Cardiac fibroblast (primary cell): ENCODE measurements at regions not wholly inside any gene's neighbourhood (a gene's known extent, or its start where the extent isn't known, plus 50 kb on each side); places are given as distances from the start of the nearest gene placed in this dataset.

Experiments used
- DNase-seq, 2 donors: peaks; one replicate each; pipeline versions ENCODE4 v3.0.0 to v3.0.0-alpha.2; 2010; ENCODE audit warnings: low read depth in 2 of 2
- H3K4me3 ChIP-seq, 2 donors: replicated peaks in 1 of 2; 1 replicate in 1 of 2; 2 replicates in 1 of 2; pipeline ENCODE4 v1.5.1; 2011; ENCODE audit warnings: low read depth in 2 of 2, low read length in 2 of 2, mild to moderate bottlenecking in 2 of 2, moderate library complexity in 1 of 2
- TF ChIP-seq, protein P1 (sequence below): IDR thresholded peaks from one replicate; pipeline ENCODE4 v1.5.1; 2011; ENCODE audit warnings: low read depth, mild to moderate bottlenecking, low read length, inconsistent platforms

DNA sequence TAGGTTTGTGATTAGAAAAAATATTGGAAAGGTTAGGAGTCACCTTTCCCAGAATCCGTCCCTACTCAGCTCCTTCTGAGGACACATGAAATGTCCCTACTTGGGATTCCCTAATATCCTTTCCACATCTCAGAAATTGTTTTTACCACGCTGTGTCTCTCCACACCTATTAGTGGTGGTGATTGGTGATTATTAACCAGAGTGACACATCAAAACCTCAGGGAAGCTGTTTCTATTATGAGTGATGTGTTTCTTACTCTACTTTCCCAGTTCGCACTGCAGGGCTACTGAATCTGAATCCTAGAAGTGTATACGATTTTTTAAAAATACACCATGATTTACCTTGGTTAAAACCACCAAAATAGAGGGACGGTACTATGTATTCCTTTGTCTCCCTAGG is 460.8 kb downstream of the TBC1D4 start:
- TF ChIP-seq, protein P1, sequence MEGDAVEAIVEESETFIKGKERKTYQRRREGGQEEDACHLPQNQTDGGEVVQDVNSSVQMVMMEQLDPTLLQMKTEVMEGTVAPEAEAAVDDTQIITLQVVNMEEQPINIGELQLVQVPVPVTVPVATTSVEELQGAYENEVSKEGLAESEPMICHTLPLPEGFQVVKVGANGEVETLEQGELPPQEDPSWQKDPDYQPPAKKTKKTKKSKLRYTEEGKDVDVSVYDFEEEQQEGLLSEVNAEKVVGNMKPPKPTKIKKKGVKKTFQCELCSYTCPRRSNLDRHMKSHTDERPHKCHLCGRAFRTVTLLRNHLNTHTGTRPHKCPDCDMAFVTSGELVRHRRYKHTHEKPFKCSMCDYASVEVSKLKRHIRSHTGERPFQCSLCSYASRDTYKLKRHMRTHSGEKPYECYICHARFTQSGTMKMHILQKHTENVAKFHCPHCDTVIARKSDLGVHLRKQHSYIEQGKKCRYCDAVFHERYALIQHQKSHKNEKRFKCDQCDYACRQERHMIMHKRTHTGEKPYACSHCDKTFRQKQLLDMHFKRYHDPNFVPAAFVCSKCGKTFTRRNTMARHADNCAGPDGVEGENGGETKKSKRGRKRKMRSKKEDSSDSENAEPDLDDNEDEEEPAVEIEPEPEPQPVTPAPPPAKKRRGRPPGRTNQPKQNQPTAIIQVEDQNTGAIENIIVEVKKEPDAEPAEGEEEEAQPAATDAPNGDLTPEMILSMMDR = no peak
- DNase-seq = no peak
- no peak overlapping the region for H3K4me3 ChIP-seq

- peak in 1 of 2 donors; percentile 22 for DNase-seq
- no peak overlapping the region for H3K4me3 ChIP-seq
- TF ChIP-seq, protein P1 = no peak
Observed at GRCh38 chr13:75016225-75016624, 465.7 kb downstream of the TBC1D4 start.

DNA sequence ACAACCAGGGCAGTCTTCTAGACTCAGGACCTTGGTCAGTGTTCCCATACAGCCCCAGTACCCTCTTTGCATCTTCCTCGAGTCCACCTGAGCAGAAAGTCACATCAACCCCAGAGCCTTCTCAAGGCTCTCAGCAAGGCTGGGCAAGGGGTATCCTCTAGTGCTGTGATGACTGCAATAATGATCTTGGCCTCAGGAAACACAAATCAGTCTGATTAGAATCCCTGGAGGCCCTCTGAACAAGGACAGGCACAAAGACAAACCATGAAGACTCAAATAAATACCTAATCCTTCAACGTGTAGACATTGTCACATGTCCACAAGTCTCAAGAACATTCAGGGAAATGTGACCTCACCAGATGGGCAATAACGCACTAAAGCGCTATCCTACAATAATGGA is 468.2 kb downstream of the TBC1D4 start:
- TF ChIP-seq, protein P1 = no peak
- DNase-seq = no peak

DNA sequence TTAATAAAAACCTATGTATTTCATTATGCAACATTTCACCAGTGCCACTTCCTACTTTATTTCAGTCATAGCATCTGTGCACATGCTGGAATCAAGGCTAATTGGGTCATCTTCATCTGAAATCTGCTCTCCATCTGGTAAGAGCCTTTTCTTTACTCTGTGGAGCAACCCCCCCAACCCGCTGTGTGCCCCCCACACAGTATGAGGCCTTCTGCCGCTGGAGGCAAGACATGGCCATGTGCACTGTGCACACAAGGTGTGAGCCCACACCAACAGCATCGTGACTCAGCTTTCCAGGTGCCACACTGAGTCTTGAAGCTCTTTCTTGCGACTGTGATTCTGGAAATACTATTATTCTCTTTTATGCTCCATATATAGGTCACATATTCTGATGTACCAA is 471.0 kb downstream of the TBC1D4 start:
- TF ChIP-seq, protein P1 = no peak
- H3K4me3 ChIP-seq = no peak overlapping the region
- DNase-seq = no peak

More for the DNA sequence above, 468.2 kb downstream of the TBC1D4 start:
- H3K4me3 ChIP-seq = no peak overlapping the region

DNA sequence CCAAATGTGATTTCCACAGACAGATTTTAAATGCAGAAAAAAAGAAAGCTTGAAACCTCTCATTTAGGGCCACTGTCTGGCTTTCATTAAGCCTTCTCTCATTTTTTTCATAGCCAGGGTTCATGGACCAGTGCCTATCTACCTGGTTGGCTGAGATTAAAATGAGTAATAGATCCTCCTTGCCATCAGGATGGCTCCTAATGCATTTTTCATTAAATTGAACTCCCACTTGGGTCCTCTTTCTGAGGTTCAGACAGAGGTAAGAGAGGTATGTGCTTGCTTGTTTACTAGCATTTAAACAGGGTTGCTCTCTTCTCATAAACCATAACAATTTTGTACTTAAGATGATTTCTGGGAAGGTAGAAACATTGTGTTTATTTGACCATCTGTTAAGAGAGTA is 473.0 kb downstream of the TBC1D4 start:
- no peak overlapping the region for H3K4me3 ChIP-seq
- DNase-seq = no peak
- TF ChIP-seq, protein P1 = no peak

DNA sequence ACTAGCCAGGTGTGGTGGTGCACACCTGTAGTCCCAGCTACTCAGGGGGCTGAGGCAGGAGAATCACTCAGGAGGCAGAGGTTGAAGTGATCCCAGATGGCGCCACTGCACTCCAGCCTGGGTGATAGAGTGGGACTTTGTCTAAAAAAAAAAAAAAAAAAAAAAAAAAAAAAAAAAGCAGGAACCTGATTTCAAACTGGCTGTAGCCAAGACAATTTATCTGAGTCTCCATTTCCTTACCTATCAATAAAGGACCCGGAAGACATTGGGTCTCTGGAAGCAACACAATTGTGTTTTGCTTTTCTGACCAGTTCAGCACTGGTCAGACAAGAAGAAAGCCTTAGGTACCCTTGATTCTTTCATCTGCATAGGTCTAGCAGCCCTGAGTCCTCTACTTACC is 491.0 kb downstream of the TBC1D4 start:
- no peak for DNase-seq
- H3K4me3 ChIP-seq = no peak overlapping the region
- TF ChIP-seq, protein P1 = no peak

- DNase-seq = no peak
- TF ChIP-seq, protein P1 = no peak
- no peak overlapping the region for H3K4me3 ChIP-seq
Observed at GRCh38 chr13:74987124-74987690, 494.8 kb downstream of the TBC1D4 start.
